Inflammatory macrophage treated with lipopolysaccharide for 4 hours (primary cell): ENCODE measurements at regions not wholly inside any gene's neighbourhood (a gene's known extent, or its start where the extent isn't known, plus 50 kb on each side); places are given as distances from the start of the nearest gene placed in this dataset.
A peak's percentile ranks its signal among the peaks of the same experiment; 100 is the strongest.
"Not testable (repeated sequence)": the region's sequence is repeated elsewhere in the genome, so short reads cannot be mapped to it uniquely, and the experiment has no call there.

Experiments
- DNase-seq: peaks from one replicate; pipeline ENCODE4 v3.0.0-alpha.2; 2020

- no peak for DNase-seq
Observed at GRCh38 chr12:67457136-67457535, 188.0 kb downstream of the CAND1 start.

- peak; percentile 91 for DNase-seq
Observed at GRCh38 chr12:67457778-67458665, 188.9 kb downstream of the CAND1 start.

GRCh38 chr12:67459173-67459572, 189.4 kb upstream of the DYRK2 start:
- DNase-seq: no peak

- no peak for DNase-seq
Observed at GRCh38 chr12:67459578-67459977, 189.0 kb upstream of the DYRK2 start.

- no peak for DNase-seq
Observed at GRCh38 chr12:67460388-67460787, 188.2 kb upstream of the DYRK2 start.

- no peak for DNase-seq
Observed at GRCh38 chr12:67468549-67469245, 179.8 kb upstream of the DYRK2 start.

GRCh38 chr12:67469666-67470065, 178.9 kb upstream of the DYRK2 start:
- no peak for DNase-seq

- DNase-seq: no peak
Observed at GRCh38 chr12:67471810-67472209, 176.7 kb upstream of the DYRK2 start.

GRCh38 chr12:67472539-67472938, 176.0 kb upstream of the DYRK2 start:
- DNase-seq: peak; percentile 18

- no peak for DNase-seq
Observed at GRCh38 chr12:67474934-67475620, 173.5 kb upstream of the DYRK2 start.

- DNase-seq: no peak
Observed at GRCh38 chr12:67475725-67476124, 172.8 kb upstream of the DYRK2 start.

GRCh38 chr12:67477681-67478265, 170.8 kb upstream of the DYRK2 start:
- no peak for DNase-seq

- peak; percentile 40 for DNase-seq
Observed at GRCh38 chr12:67482751-67483661, 165.5 kb upstream of the DYRK2 start.

- no peak for DNase-seq
Observed at GRCh38 chr12:67483871-67484554, 164.5 kb upstream of the DYRK2 start.

GRCh38 chr12:67484791-67485480, 163.6 kb upstream of the DYRK2 start:
- no peak for DNase-seq

- no peak for DNase-seq
Observed at GRCh38 chr12:67486671-67487070, 161.9 kb upstream of the DYRK2 start.

- DNase-seq: not testable (repeated sequence)
Observed at GRCh38 chr12:67488349-67488748, 160.2 kb upstream of the DYRK2 start.

GRCh38 chr12:67489007-67489406, 159.5 kb upstream of the DYRK2 start:
- no peak for DNase-seq

- no peak for DNase-seq
Observed at GRCh38 chr12:67496581-67496980, 152.0 kb upstream of the DYRK2 start.

GRCh38 chr12:67498991-67499390, 149.6 kb upstream of the DYRK2 start:
- DNase-seq: no peak

GRCh38 chr12:67501362-67501761, 147.2 kb upstream of the DYRK2 start:
- DNase-seq: no peak
